Liver (tissue), 8 donors: ENCODE measurements at regions not wholly inside any gene's neighbourhood (a gene's known extent, or its start where the extent isn't known, plus 50 kb on each side); places are given as distances from the start of the nearest gene placed in this dataset.

Source experiments
- DNase-seq: peaks from one replicate; pipeline ENCODE4 v3.0.0-alpha.2; 2017; ENCODE audit warnings: low spot score
- H3K27ac ChIP-seq, 2 donors: one replicate each; pipeline ENCODE4 v1.7.0; 2013; ENCODE audit warnings: inconsistent platforms in 2 of 2, low read length in 2 of 2, control low read depth in 1 of 2, low read depth in 1 of 2, mild to moderate bottlenecking in 1 of 2
- H3K27me3 ChIP-seq, 4 donors: one replicate each; pipeline versions ENCODE4 v1.6.1 to v1.7.0; 2013; ENCODE audit warnings: low read length in 3 of 4, inconsistent platforms in 1 of 4, mild to moderate bottlenecking in 1 of 4, moderate library complexity in 1 of 4; ENCODE audit not compliant: control insufficient read depth in 4 of 4, insufficient read depth in 4 of 4
- H3K36me3 ChIP-seq, 4 donors: one replicate each; pipeline versions ENCODE4 v1.6.1 to v1.7.0; 2013; ENCODE audit warnings: low read length in 3 of 4, mild to moderate bottlenecking in 3 of 4, low read depth in 1 of 4, moderate library complexity in 1 of 4; ENCODE audit not compliant: control insufficient read depth in 4 of 4, insufficient read depth in 3 of 4
- H3K4me1 ChIP-seq, 4 donors: one replicate each; pipeline versions ENCODE4 v1.6.1 to v1.7.0; 2013; ENCODE audit warnings: low read length in 3 of 4, mild to moderate bottlenecking in 3 of 4, moderate library complexity in 1 of 4; ENCODE audit not compliant: control insufficient read depth in 4 of 4, insufficient read depth in 4 of 4
- H3K4me3 ChIP-seq, 3 donors: one replicate each; pipeline versions ENCODE4 v1.6.1 to v1.7.0; 2013; ENCODE audit warnings: low read length in 3 of 3, control low read depth in 1 of 3, low read depth in 1 of 3, mild to moderate bottlenecking in 1 of 3
- H3K9ac ChIP-seq, 2 donors: one replicate each; pipeline ENCODE4 v1.7.0; 2013; ENCODE audit warnings: low read length in 2 of 2, mild to moderate bottlenecking in 2 of 2, moderate library complexity in 2 of 2, control low read depth in 1 of 2, low read depth in 1 of 2
- H3K9me3 ChIP-seq, 4 donors: one replicate each; pipeline versions ENCODE4 v1.6.1 to v1.7.0; 2013; ENCODE audit warnings: low read length in 3 of 4; ENCODE audit not compliant: control insufficient read depth in 4 of 4
- EGR1 ChIP-seq, 2 donors: IDR thresholded peaks; 2 replicates each; pipeline ENCODE4 v1.6.1; 2016 to 2018; ENCODE audit warnings: antibody characterized with exemption in 2 of 2, low read depth in 2 of 2
- FOXA2 ChIP-seq: IDR thresholded peaks from 2 replicates; pipeline ENCODE4 v1.6.1; 2016; ENCODE audit warnings: antibody characterized with exemption
- GABPA ChIP-seq, 2 donors: IDR thresholded peaks in 1 of 2; conservative IDR thresholded peaks in 1 of 2; 2 replicates each; pipeline ENCODE4 v1.6.1; 2016; ENCODE audit warnings: antibody characterized with exemption in 2 of 2, mild to moderate bottlenecking in 1 of 2, moderate library complexity in 1 of 2
- HNF4A ChIP-seq, 2 donors: conservative IDR thresholded peaks; 2 replicates each; pipeline ENCODE4 v1.6.1; 2016; ENCODE audit warnings: antibody characterized with exemption in 2 of 2, mild to moderate bottlenecking in 2 of 2
- HNF4G ChIP-seq: IDR thresholded peaks from 2 replicates; pipeline ENCODE4 v1.6.1; 2016; ENCODE audit warnings: antibody characterized with exemption
- JUND ChIP-seq, 2 donors: IDR thresholded peaks; 2 replicates each; pipeline ENCODE4 v1.6.1; 2016; ENCODE audit warnings: antibody characterized with exemption in 2 of 2
- NR2F2 ChIP-seq: IDR thresholded peaks from 2 replicates; pipeline ENCODE4 v1.6.1; 2016; ENCODE audit warnings: antibody characterized with exemption
- RAD21 ChIP-seq, 2 donors: IDR thresholded peaks; 2 replicates each; pipeline ENCODE4 v1.6.1; 2016; ENCODE audit warnings: antibody characterized with exemption in 2 of 2, mild to moderate bottlenecking in 2 of 2
- RXRA ChIP-seq, 2 donors: IDR thresholded peaks; 2 replicates each; pipeline ENCODE4 v1.6.1; 2017 to 2018; ENCODE audit warnings: antibody characterized with exemption in 2 of 2, mild to moderate bottlenecking in 1 of 2
- TAF1 ChIP-seq: conservative IDR thresholded peaks from 2 replicates; pipeline ENCODE4 v1.6.1; 2016; ENCODE audit warnings: antibody characterized with exemption, mild to moderate bottlenecking
- YY1 ChIP-seq: IDR thresholded peaks from 2 replicates; pipeline ENCODE4 v1.6.1; 2016; ENCODE audit warnings: antibody characterized with exemption, mild to moderate bottlenecking
- WGBS: extraction: QIAGEN DNeasy Blood & Tissue Kit; methylation state at CpG from one replicate; pipeline ENCODE4 v1.1.7; 2013; 5-methylcytosine and 5-hydroxymethylcytosine counted together
- TF ChIP-seq, protein P1 (sequence below): fragments of 150-350 bp; IDR thresholded peaks from 2 replicates; pipeline ENCODE4 v1.5.1; 2017; ENCODE audit warnings: improper control_type of control experiment, low read depth, low read length; ENCODE audit not compliant: missing input control
- TF ChIP-seq, protein P2 (sequence below): IDR thresholded peaks from 2 replicates; pipeline ENCODE4 v1.6.1; 2016; ENCODE audit warnings: antibody characterized with exemption
- TF ChIP-seq, protein P3 (sequence below): IDR thresholded peaks from 2 replicates; pipeline ENCODE4 v1.6.1; 2016; ENCODE audit warnings: antibody characterized with exemption, mild to moderate bottlenecking
- TF ChIP-seq, protein P4 (sequence below): IDR thresholded peaks from 2 replicates; pipeline ENCODE4 v1.6.1; 2016; ENCODE audit warnings: antibody characterized with exemption
- TF ChIP-seq, protein P5 (sequence below): IDR thresholded peaks from 2 replicates; pipeline ENCODE4 v1.6.1; 2016; ENCODE audit warnings: antibody characterized with exemption
- donor health status: healthy.
- donor health status: healthy.
- donor health status: healthy.
- donor health status: healthy.
- donor health status: healthy.

DNA sequence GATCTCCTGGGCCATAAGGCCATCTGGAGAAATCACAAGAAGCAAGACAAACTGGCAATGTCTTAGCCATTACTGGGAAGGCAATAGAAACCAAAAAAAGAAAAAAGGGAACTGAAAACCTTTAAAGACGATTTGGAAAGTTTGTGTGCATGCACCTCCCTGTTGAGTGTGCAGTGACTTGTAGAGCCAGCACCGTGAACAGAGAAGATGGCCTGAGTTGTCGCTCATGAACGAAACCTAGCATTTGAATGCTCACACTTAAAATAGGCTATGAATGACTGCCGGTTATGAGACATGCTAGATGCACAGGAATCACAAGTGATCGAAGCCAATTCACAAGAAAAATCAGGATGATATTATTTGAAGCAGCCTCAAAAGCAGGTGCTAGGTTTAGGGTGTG lies 151.3 kb upstream of the ADO start:
- H3K36me3 ChIP-seq, result no peaks in the 10 kb centered on the region
- no peaks in the 10 kb centered on the region for H3K27me3 ChIP-seq
- 83% methylated on average over 6 of the region's 6 CpGs for WGBS
- H3K4me1 ChIP-seq, result no peaks in the 10 kb centered on the region
- no peak for DNase-seq
- no peak overlapping the region for H3K27ac ChIP-seq
- no peak overlapping the region for H3K9ac ChIP-seq
- H3K4me3 ChIP-seq, result no peak overlapping the region
- H3K9me3 ChIP-seq, result no peaks in the 10 kb centered on the region
- TF ChIP-seq HNF4G (no peak), JUND (IDR thresholded peaks at IDR 0.05) (no peak), NR2F2 (no peak), GABPA (IDR thresholded peaks at IDR 0.05 in 1 of 2, conservative IDR thresholded peaks at IDR 0.05 in 1 of 2) (no peak), HNF4A (conservative IDR thresholded peaks at IDR 0.05) (no peak), TAF1 (no peak), YY1 (no peak), FOXA2 (no peak)
- TF ChIP-seq, protein P1, sequence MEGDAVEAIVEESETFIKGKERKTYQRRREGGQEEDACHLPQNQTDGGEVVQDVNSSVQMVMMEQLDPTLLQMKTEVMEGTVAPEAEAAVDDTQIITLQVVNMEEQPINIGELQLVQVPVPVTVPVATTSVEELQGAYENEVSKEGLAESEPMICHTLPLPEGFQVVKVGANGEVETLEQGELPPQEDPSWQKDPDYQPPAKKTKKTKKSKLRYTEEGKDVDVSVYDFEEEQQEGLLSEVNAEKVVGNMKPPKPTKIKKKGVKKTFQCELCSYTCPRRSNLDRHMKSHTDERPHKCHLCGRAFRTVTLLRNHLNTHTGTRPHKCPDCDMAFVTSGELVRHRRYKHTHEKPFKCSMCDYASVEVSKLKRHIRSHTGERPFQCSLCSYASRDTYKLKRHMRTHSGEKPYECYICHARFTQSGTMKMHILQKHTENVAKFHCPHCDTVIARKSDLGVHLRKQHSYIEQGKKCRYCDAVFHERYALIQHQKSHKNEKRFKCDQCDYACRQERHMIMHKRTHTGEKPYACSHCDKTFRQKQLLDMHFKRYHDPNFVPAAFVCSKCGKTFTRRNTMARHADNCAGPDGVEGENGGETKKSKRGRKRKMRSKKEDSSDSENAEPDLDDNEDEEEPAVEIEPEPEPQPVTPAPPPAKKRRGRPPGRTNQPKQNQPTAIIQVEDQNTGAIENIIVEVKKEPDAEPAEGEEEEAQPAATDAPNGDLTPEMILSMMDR, result no peak
- TF ChIP-seq, protein P2, sequence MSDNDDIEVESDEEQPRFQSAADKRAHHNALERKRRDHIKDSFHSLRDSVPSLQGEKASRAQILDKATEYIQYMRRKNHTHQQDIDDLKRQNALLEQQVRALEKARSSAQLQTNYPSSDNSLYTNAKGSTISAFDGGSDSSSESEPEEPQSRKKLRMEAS, result no peak
- TF ChIP-seq, protein P3, sequence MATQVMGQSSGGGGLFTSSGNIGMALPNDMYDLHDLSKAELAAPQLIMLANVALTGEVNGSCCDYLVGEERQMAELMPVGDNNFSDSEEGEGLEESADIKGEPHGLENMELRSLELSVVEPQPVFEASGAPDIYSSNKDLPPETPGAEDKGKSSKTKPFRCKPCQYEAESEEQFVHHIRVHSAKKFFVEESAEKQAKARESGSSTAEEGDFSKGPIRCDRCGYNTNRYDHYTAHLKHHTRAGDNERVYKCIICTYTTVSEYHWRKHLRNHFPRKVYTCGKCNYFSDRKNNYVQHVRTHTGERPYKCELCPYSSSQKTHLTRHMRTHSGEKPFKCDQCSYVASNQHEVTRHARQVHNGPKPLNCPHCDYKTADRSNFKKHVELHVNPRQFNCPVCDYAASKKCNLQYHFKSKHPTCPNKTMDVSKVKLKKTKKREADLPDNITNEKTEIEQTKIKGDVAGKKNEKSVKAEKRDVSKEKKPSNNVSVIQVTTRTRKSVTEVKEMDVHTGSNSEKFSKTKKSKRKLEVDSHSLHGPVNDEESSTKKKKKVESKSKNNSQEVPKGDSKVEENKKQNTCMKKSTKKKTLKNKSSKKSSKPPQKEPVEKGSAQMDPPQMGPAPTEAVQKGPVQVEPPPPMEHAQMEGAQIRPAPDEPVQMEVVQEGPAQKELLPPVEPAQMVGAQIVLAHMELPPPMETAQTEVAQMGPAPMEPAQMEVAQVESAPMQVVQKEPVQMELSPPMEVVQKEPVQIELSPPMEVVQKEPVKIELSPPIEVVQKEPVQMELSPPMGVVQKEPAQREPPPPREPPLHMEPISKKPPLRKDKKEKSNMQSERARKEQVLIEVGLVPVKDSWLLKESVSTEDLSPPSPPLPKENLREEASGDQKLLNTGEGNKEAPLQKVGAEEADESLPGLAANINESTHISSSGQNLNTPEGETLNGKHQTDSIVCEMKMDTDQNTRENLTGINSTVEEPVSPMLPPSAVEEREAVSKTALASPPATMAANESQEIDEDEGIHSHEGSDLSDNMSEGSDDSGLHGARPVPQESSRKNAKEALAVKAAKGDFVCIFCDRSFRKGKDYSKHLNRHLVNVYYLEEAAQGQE, result no peak
- TF ChIP-seq, protein P4, sequence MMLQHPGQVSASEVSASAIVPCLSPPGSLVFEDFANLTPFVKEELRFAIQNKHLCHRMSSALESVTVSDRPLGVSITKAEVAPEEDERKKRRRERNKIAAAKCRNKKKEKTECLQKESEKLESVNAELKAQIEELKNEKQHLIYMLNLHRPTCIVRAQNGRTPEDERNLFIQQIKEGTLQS, result no peak

DNA sequence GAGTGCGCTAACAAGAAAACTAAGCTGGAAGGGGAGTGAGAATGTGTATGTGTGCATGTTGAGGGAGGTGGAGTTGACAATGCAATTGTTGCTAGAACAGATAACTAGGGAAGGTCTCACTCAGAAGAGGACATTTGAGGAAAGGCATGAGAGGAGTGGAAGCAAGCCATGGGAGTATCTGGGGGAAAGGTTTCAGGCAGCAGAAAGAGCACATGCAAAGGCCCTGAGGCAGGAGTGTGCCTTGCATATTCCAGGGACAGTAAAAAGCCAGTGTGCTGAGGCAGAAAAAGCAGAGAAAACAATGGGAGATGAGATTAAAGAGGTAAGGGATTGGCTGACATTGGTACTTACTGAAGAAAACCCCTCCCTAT lies 149.6 kb upstream of the ADO start:
- H3K9ac ChIP-seq, result no peak overlapping the region
- no peaks in the 10 kb centered on the region for H3K36me3 ChIP-seq
- H3K27ac ChIP-seq, result no peak overlapping the region
- H3K4me1 ChIP-seq, result no peaks in the 10 kb centered on the region
- TF ChIP-seq, protein P2, result no peak
- TF ChIP-seq NR2F2, result no peak
- TF ChIP-seq, protein P1, result no peak
- no peak for TF ChIP-seq TAF1
- no peak for TF ChIP-seq HNF4A (conservative IDR thresholded peaks at IDR 0.05)
- no peak for TF ChIP-seq RXRA (IDR thresholded peaks at IDR 0.05)
- TF ChIP-seq EGR1 (IDR thresholded peaks at IDR 0.05; ENCODE audit: low read depth in 2 of 2), result no peak
- TF ChIP-seq JUND (IDR thresholded peaks at IDR 0.05), result no peak
- TF ChIP-seq HNF4G, result no peak
- TF ChIP-seq, protein P5, sequence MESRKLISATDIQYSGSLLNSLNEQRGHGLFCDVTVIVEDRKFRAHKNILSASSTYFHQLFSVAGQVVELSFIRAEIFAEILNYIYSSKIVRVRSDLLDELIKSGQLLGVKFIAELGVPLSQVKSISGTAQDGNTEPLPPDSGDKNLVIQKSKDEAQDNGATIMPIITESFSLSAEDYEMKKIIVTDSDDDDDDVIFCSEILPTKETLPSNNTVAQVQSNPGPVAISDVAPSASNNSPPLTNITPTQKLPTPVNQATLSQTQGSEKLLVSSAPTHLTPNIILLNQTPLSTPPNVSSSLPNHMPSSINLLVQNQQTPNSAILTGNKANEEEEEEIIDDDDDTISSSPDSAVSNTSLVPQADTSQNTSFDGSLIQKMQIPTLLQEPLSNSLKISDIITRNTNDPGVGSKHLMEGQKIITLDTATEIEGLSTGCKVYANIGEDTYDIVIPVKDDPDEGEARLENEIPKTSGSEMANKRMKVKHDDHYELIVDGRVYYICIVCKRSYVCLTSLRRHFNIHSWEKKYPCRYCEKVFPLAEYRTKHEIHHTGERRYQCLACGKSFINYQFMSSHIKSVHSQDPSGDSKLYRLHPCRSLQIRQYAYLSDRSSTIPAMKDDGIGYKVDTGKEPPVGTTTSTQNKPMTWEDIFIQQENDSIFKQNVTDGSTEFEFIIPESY, result no peak
- TF ChIP-seq YY1, result no peak
- no peak for TF ChIP-seq RAD21 (IDR thresholded peaks at IDR 0.05)
- no peak for TF ChIP-seq GABPA (IDR thresholded peaks at IDR 0.05 in 1 of 2, conservative IDR thresholded peaks at IDR 0.05 in 1 of 2)
- TF ChIP-seq, protein P4, result no peak
- H3K4me3 ChIP-seq, result no peak overlapping the region
- DNase-seq, result no peak
- 97% methylated on average over 1 of the region's 1 CpG for WGBS
- no peaks in the 10 kb centered on the region for H3K27me3 ChIP-seq
- no peaks in the 10 kb centered on the region for H3K9me3 ChIP-seq
